H1 (cell line): ENCODE measurements at regions not wholly inside any gene's neighbourhood (a gene's known extent, or its start where the extent isn't known, plus 50 kb on each side); places are given as distances from the start of the nearest gene placed in this dataset.

Experiments
- CTCF ChIA-PET: fragments of 300-600 bp; sonication (Branson Sonifier 250); formaldehyde crosslinking; loops from one replicate; lab custom pipeline; 2021; ENCODE audit not compliant: partially characterized antibody; lab: Charles Lee
- POLR2A ChIA-PET: fragments of 300-600 bp; sonication (Branson Sonifier 250); formaldehyde crosslinking; loops from one replicate; lab custom pipeline; 2021; ENCODE audit warnings: inconsistent platforms; ENCODE audit not compliant: partially characterized antibody; lab: Charles Lee
- DNase-seq, 2 experiments: peaks; one replicate each; pipeline versions ENCODE4 v3.0.0 to v3.0.0-alpha.2; 2010 to 2022; ENCODE audit warnings: low spot score in 2 of 2, low read depth in 1 of 2, mixed read lengths in 1 of 2
- FAIRE-seq: peaks from 2 replicates; lab custom pipeline; 2011; peaks lifted over from hg19 to GRCh38; lab: Jason Lieb, UNC
- H2AFZ ChIP-seq: 2 replicates; pipeline ENCODE4 v1.8.1; 2012; ENCODE audit warnings: low read length, inconsistent platforms
- H2AK5ac ChIP-seq: 2 replicates; pipeline ENCODE4 v1.6.1; 2013; ENCODE audit warnings: low read depth, low read length
- H2BK120ac ChIP-seq: replicated peaks from 2 replicates; pipeline ENCODE3; 2013; ENCODE audit warnings: low read depth, low read length, inconsistent platforms
- H2BK12ac ChIP-seq: 2 replicates; pipeline ENCODE4 v1.6.1; 2013; ENCODE audit warnings: low read depth, low read length
- H2BK15ac ChIP-seq: 2 replicates; pipeline ENCODE4 v1.6.1; 2013; ENCODE audit warnings: low read length
- H2BK20ac ChIP-seq: 2 replicates; pipeline ENCODE4 v1.6.1; 2013; ENCODE audit warnings: low read length
- H2BK5ac ChIP-seq: 2 replicates; pipeline ENCODE4 v1.6.1; 2013; ENCODE audit warnings: low read depth, low read length
- H3K14ac ChIP-seq: 2 replicates; pipeline ENCODE4 v1.6.1; 2013; ENCODE audit warnings: inconsistent platforms; ENCODE audit not compliant: insufficient read length
- H3K18ac ChIP-seq: 2 replicates; pipeline ENCODE4 v1.6.1; 2013; ENCODE audit warnings: low read length; ENCODE audit errors: extremely low read depth
- H3K23ac ChIP-seq: 2 replicates; pipeline ENCODE4 v1.6.1; 2013; ENCODE audit warnings: inconsistent platforms; ENCODE audit not compliant: insufficient read length
- H3K23me2 ChIP-seq: 2 replicates; pipeline ENCODE4 v1.6.1; 2013; ENCODE audit warnings: low read depth, low read length
- H3K27ac ChIP-seq: 2 replicates; pipeline ENCODE4 v1.6.1; 2011; ENCODE audit warnings: low read depth, low read length, inconsistent platforms
- H3K27me3 ChIP-seq, 4 experiments: replicated peaks in 1 of 4; 1 replicate in 1 of 4; 2 replicates in 3 of 4; pipeline versions ENCODE4 v1.6.1 to v1.8.1; 2011 to 2013; ENCODE audit warnings: low read length in 3 of 4, mild to moderate bottlenecking in 3 of 4, inconsistent platforms in 2 of 4, mixed read lengths in 2 of 4, moderate library complexity in 1 of 4; ENCODE audit not compliant: control insufficient read depth in 3 of 4, insufficient read depth in 3 of 4; ENCODE audit errors: extremely low read depth in 1 of 4
- H3K36me3 ChIP-seq, 4 experiments: 2 replicates each; pipeline versions ENCODE4 v1.6.1 to v1.8.1; 2011 to 2013; ENCODE audit warnings: mild to moderate bottlenecking in 4 of 4, low read length in 3 of 4, moderate library complexity in 2 of 4, control low read depth in 1 of 4, inconsistent platforms in 1 of 4; ENCODE audit not compliant: insufficient read depth in 4 of 4, control insufficient read depth in 2 of 4
- H3K4ac ChIP-seq: replicated peaks from 2 replicates; pipeline ENCODE3; 2013; ENCODE audit warnings: low read length, low read depth, mixed read lengths, inconsistent platforms; ENCODE audit not compliant: insufficient read length
- H3K4me1 ChIP-seq, 4 experiments: replicated peaks in 1 of 4; 1 replicate in 1 of 4; 2 replicates in 3 of 4; pipeline versions ENCODE4 v1.6.1 to v1.8.1; 2011 to 2013; ENCODE audit warnings: low read length in 3 of 4, inconsistent platforms in 2 of 4, mixed read lengths in 1 of 4; ENCODE audit not compliant: insufficient read depth in 4 of 4, control insufficient read depth in 3 of 4
- H3K4me2 ChIP-seq, 2 experiments: 2 replicates each; pipeline versions ENCODE4 v1.6.1 to v1.8.1; 2011 to 2013; ENCODE audit warnings: low read depth in 2 of 2, low read length in 2 of 2, control low read depth in 1 of 2, inconsistent platforms in 1 of 2, mild to moderate bottlenecking in 1 of 2; ENCODE audit not compliant: insufficient read depth in 1 of 2
- H3K4me3 ChIP-seq, 4 experiments: fragments of 200-600, 300-600 bp in 1 of 4; sonication (generic), shearing (Covaris generic), sonication (Bioruptor Twin) in 1 of 4; 2 replicates each; pipeline versions ENCODE4 v1.5.1 to v1.8.1; 2011 to 2016; ENCODE audit warnings: low read length in 4 of 4, low read depth in 3 of 4, control low read depth in 2 of 4, inconsistent platforms in 2 of 4, mild to moderate bottlenecking in 2 of 4, mixed read lengths in 1 of 4, moderate library complexity in 1 of 4; ENCODE audit not compliant: insufficient read depth in 2 of 4; ENCODE audit errors: extremely low read depth in 1 of 4
- H3K56ac ChIP-seq: replicated peaks from 2 replicates; pipeline ENCODE3; 2013; ENCODE audit warnings: low read depth, mild to moderate bottlenecking, mixed read lengths, low read length, inconsistent platforms; ENCODE audit not compliant: insufficient read length
- H3K79me1 ChIP-seq: 2 replicates; pipeline ENCODE4 v1.6.1; 2013; ENCODE audit warnings: low read depth, low read length, control low read depth
- H3K79me2 ChIP-seq, 2 experiments: 2 replicates each; pipeline versions ENCODE4 v1.6.1 to v1.8.1; 2012 to 2013; ENCODE audit warnings: low read length in 2 of 2, mild to moderate bottlenecking in 2 of 2, inconsistent platforms in 1 of 2; ENCODE audit not compliant: insufficient read depth in 2 of 2, control insufficient read depth in 1 of 2
- H3K9ac ChIP-seq, 4 experiments: replicated peaks in 1 of 4; 1 replicate in 1 of 4; 2 replicates in 3 of 4; pipeline versions ENCODE4 v1.6.1 to v1.8.1; 2011 to 2013; ENCODE audit warnings: low read depth in 3 of 4, low read length in 3 of 4, control low read depth in 2 of 4, mild to moderate bottlenecking in 2 of 4, moderate library complexity in 2 of 4, inconsistent platforms in 1 of 4; ENCODE audit errors: extremely low read depth in 1 of 4
- H3K9me3 ChIP-seq, 2 experiments: 2 replicates each; pipeline versions ENCODE4 v1.6.1 to v1.8.1; 2012 to 2013; ENCODE audit warnings: mild to moderate bottlenecking in 2 of 2, moderate library complexity in 2 of 2, control low read depth in 1 of 2, inconsistent platforms in 1 of 2, low read depth in 1 of 2, low read length in 1 of 2, mixed read lengths in 1 of 2; ENCODE audit not compliant: insufficient read depth in 2 of 2
- H4K20me1 ChIP-seq, 2 experiments: replicated peaks in 1 of 2; 2 replicates each; pipeline versions ENCODE3 to v1.8.1; 2011 to 2013; ENCODE audit warnings: inconsistent platforms in 2 of 2, low read length in 2 of 2, mild to moderate bottlenecking in 1 of 2; ENCODE audit not compliant: insufficient read depth in 2 of 2, control insufficient read depth in 1 of 2
- H4K5ac ChIP-seq: 2 replicates; pipeline ENCODE4 v1.6.1; 2013; ENCODE audit warnings: low read length, low read depth, mixed read lengths, inconsistent platforms; ENCODE audit not compliant: insufficient read length
- H4K8ac ChIP-seq: 2 replicates; pipeline ENCODE4 v1.8.0; 2013; ENCODE audit warnings: mild to moderate bottlenecking, moderate library complexity, low read length, inconsistent platforms; ENCODE audit not compliant: insufficient read depth; ENCODE audit errors: extremely low read depth
- H4K91ac ChIP-seq: replicated peaks from 2 replicates; pipeline ENCODE3; 2013; ENCODE audit warnings: low read length, mixed read lengths, inconsistent platforms; ENCODE audit not compliant: insufficient read length
- EGR1 ChIP-seq: IDR thresholded peaks from 2 replicates; pipeline ENCODE4 v1.6.1; 2011; ENCODE audit warnings: low read depth, low read length, borderline replicate concordance
- POLR2A ChIP-seq, 2 experiments: IDR thresholded peaks; 1 replicate in 1 of 2; 2 replicates in 1 of 2; pipeline ENCODE4 v1.6.1; 2011; ENCODE audit warnings: low read depth in 2 of 2, low read length in 2 of 2, mild to moderate bottlenecking in 2 of 2; ENCODE audit errors: control extremely low read depth in 1 of 2
- RAD21 ChIP-seq, 2 experiments: IDR thresholded peaks in 1 of 2; conservative IDR thresholded peaks in 1 of 2; 2 replicates each; pipeline ENCODE4 v1.6.1; 2011; ENCODE audit warnings: low read depth in 2 of 2, low read length in 2 of 2, improper control_type of control experiment in 1 of 2, inconsistent platforms in 1 of 2, mild to moderate bottlenecking in 1 of 2, moderate library complexity in 1 of 2
- WGBS, 2 experiments: shearing (Covaris generic) in 1 of 2; methylation state at CpG; one replicate each; pipeline versions ENCODE4 v1.1.6 to v1.1.7; 2013 to 2015; ENCODE audit warnings: low lambda C conversion rate in 2 of 2, mixed read lengths in 2 of 2, inconsistent platforms in 1 of 2, low coverage in 1 of 2, missing lambda C conversion rate in 1 of 2; ENCODE audit not compliant: insufficient replicate concordance in 2 of 2, insufficient coverage in 1 of 2, insufficient read length in 1 of 2; ENCODE audit errors: extremely low coverage in 1 of 2, missing lambda C conversion rate in 1 of 2; 5-methylcytosine and 5-hydroxymethylcytosine counted together
- TF ChIP-seq, protein P1 (sequence below), 3 experiments: IDR thresholded peaks; 1 replicate in 2 of 3; 2 replicates in 1 of 3; pipeline versions ENCODE4 v1.5.1 to v1.6.1; 2011; ENCODE audit warnings: low read length in 3 of 3, mild to moderate bottlenecking in 3 of 3, inconsistent platforms in 2 of 3, low read depth in 1 of 3, moderate library complexity in 1 of 3; ENCODE audit not compliant: insufficient read depth in 1 of 3; ENCODE audit errors: control extremely low read depth in 1 of 3

DNA sequence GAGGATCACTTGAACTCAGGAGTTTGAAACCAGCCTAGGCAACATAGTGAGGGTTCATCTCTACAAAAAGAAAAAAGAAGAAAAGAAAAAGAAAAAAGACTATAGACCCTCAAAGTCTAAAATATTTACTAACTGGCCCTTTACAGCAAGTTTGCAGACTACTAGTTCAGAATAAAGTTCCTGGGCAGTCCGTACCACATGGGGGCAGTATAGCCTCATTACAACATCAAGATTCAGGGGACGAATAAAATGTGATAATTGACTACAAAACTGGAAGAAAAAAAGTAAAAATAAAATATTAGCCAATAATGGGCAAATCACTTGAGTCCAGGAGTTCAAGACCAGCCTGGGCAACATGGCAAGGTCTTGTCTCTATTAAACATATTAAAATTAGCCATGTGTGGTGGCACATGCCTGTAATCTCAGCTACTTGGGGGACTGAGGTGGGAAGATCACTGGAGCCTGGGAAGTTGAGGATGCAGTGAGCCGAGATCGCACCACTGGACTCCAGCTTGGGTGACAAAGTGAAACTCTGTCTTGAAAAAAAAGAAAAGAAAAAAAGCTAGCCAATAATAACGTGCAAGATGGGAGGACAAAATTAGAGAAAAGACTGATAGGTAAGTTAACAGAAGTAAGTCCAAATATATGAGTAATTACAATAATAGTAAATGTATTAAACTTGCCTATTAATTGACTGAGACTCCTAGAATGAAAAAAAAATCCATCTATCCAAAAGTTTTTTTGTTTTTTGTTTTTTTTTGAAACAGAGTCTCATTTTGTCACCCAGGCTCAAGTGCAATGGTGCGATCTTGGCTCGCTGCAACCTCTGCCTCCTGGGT lies 129.4 kb upstream of the SEC14L1 start:
- no peak overlapping the region for H4K8ac ChIP-seq
- H2BK20ac ChIP-seq = no peak overlapping the region
- no peaks in the 10 kb centered on the region for H3K36me3 ChIP-seq
- TF ChIP-seq POLR2A (IDR thresholded peaks at IDR 0.05; ENCODE audit: control extremely low read depth in 1 of 2, low read depth in 2 of 2, low read length in 2 of 2) (no peak), EGR1 (no peak), RAD21 (IDR thresholded peaks at IDR 0.05 in 1 of 2, conservative IDR thresholded peaks at IDR 0.05 in 1 of 2; ENCODE audit: low read depth in 2 of 2, low read length in 2 of 2) (peak; percentile 84 to 89)
- TF ChIP-seq, protein P1, sequence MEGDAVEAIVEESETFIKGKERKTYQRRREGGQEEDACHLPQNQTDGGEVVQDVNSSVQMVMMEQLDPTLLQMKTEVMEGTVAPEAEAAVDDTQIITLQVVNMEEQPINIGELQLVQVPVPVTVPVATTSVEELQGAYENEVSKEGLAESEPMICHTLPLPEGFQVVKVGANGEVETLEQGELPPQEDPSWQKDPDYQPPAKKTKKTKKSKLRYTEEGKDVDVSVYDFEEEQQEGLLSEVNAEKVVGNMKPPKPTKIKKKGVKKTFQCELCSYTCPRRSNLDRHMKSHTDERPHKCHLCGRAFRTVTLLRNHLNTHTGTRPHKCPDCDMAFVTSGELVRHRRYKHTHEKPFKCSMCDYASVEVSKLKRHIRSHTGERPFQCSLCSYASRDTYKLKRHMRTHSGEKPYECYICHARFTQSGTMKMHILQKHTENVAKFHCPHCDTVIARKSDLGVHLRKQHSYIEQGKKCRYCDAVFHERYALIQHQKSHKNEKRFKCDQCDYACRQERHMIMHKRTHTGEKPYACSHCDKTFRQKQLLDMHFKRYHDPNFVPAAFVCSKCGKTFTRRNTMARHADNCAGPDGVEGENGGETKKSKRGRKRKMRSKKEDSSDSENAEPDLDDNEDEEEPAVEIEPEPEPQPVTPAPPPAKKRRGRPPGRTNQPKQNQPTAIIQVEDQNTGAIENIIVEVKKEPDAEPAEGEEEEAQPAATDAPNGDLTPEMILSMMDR (IDR thresholded peaks at IDR 0.05; ENCODE audit: control extremely low read depth in 1 of 3, insufficient read depth in 1 of 3, low read depth in 1 of 3, low read length in 3 of 3) = peak in 2 of 3 experiments; percentile 71 to 73; a peak in 3 of 4 replicates
- H2AK5ac ChIP-seq = no peak overlapping the region
- no peak overlapping the region for H3K4me3 ChIP-seq
- no peak overlapping the region for H2BK12ac ChIP-seq
- no peaks in the 10 kb centered on the region for H3K79me2 ChIP-seq
- H3K9me3 ChIP-seq = peaks cover 4 to 13% of the 10 kb centered on the region in 2 experiments; a peak in 2 of 4 replicates
- H4K20me1 ChIP-seq = no peaks in the 10 kb centered on the region
- no peak overlapping the region for H3K56ac ChIP-seq
- H3K23ac ChIP-seq = no peak overlapping the region
- no peaks in the 10 kb centered on the region for H3K4me1 ChIP-seq
- DNase-seq (peak in 1 of 2 experiments; percentile 86), FAIRE-seq (peak; percentile 7)
- no peak overlapping the region for H2AFZ ChIP-seq
- no peak overlapping the region for H2BK120ac ChIP-seq
- WGBS, 2 experiments = 64% methylated on average over 7 of the region's 7 CpGs; no CpG with 5 or more reads in 1 of the 2 experiments
- no peak overlapping the region for H3K14ac ChIP-seq
- H3K27ac ChIP-seq = no peak overlapping the region
- ChIA-PET CTCF (interaction anchor here (0.7 to 8.2 kb wide), 27 partner anchors 9 to 1000 kb away, joined by 3 to 72 read pairs (median 5); no protein-coding TSS in a partner anchor), POLR2A (no interaction called here)
- no peak overlapping the region for H4K5ac ChIP-seq
- H2BK5ac ChIP-seq = no peak overlapping the region
- no peak overlapping the region for H2BK15ac ChIP-seq
- no peak overlapping the region for H3K4me2 ChIP-seq
- no peak overlapping the region for H4K91ac ChIP-seq
- peak overlapping the region; percentile 6; the same call in 1 of the 2 replicates for H3K18ac ChIP-seq
- no peak overlapping the region; a peak in 1 of 7 replicates for H3K9ac ChIP-seq
- 0 out of 7 replicates have a peak, but pooled peaks cover 0 to 2% (median 0%) of the 10 kb centered on the region in 4 experiments for H3K27me3 ChIP-seq
- H3K23me2 ChIP-seq = no peaks in the 10 kb centered on the region
- H3K79me1 ChIP-seq = no peaks in the 10 kb centered on the region
- H3K4ac ChIP-seq = no peak overlapping the region
